ENCODE measurements at regions not wholly inside any gene's neighbourhood (a gene's known extent, or its start where the extent isn't known, plus 50 kb on each side); places are given as distances from the start of the nearest gene placed in this dataset.

- no peak for TF ChIP-seq EZH2 (IDR thresholded peaks at IDR 0.05; ENCODE audit: insufficient read depth, poor library complexity, severe bottlenecking)
- no peak for TF ChIP-seq EZH2phosphoT487 (IDR thresholded peaks at IDR 0.05; ENCODE audit: insufficient read depth, low read depth)
Measured at GRCh38 chr13:44075113-44075512, 195.4 kb downstream of the LACC1 start.

All from GM23248 (cell line).